NCI-H1092 (cell line): ENCODE measurements at regions not wholly inside any gene's neighbourhood (a gene's known extent, or its start where the extent isn't known, plus 50 kb on each side); places are given as distances from the start of the nearest gene placed in this dataset.

Source experiments
- DNase-seq: peaks from one replicate; lab custom pipeline; 2025; lab: John Stamatoyannopoulos, UW

DNA sequence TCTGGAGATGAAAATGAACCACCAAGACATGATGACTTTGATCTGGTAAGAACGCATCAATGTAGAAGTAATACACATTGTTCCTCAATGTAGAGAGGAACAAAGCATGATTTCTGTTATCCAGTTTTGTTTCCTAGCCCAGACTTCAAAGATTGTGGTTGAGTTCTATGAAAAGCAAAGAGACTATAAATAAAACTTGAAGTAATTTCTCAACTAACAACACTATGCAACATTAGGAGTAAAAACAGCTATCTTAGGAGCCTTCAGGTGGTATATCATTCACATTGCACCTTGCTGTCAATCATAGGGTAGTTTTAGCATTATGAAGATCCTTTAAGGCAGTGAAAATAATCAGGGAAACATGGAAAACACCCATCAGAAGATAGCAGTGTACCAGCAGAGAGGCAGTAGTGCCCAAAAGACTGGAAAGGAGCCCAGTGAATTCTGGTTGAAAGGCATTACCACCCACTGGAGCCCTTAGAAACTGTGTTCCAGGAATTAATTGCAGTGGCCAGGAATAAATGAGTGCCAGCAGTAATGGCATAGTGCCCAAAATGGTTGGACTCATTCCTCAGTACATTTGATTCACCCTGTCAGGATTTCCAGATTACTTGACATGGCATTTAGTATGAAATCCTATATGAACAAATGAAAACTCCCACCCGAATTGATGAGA is 300.7 kb upstream of the CXXC4 start:
- DNase-seq = peak; percentile 32

DNA sequence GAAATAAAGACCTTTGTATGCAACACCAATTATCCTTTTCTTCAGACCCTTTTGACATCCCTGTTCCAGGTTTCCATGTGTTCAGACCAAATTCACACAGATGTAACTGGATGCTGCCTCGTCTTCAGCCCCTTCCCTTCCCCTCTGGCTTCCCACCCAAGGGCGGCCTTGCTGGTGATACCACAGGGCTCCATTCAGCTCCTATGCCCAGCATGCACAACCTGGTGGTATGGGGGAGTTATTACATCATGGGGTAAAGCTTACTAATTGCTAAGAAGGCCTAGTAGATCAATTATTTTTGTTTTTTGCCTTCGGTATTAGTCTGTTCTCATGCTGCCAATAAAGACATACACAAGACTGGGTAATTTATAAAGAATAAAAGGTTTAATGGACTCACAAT is 317.0 kb upstream of the CXXC4 start:
- DNase-seq = no peak

DNA sequence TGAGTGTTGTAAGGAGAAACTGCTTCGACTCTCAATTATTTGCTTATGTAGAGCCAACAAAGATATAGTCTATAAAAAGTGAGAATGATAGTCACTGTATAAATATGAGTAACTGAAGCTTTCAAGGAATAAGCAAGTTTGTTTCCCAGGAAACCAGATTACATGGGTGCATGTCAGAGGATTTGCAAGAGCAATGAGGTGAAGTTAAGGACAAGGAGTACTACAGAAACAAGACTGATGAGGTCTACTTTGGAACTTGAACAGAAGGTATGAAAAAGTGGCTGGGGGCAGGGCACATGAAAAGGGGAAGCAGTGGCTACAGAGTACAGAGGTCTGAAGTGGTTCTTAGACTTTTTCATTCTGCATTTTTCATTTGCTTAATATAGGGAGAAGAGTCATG is 321.0 kb upstream of the CXXC4 start:
- DNase-seq = no peak

DNA sequence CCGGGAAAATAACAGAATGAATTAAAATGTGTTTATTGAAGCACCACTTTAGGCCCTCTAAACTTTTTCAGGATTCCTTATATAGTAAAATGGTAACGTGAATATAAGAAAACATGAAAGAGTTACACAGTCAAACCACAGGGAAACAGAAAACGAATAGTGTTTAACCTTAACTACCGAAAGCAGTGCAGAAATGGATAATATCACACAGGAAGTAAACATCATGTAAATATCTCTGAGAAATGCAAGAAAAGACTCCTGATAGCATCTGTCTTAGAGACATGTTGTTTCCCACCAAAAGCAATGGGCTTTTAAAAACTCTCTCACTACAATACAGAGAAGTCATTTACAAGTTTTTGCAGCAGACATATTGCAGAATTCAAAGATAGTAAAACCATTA is 323.9 kb upstream of the CXXC4 start:
- DNase-seq = no peak

DNA sequence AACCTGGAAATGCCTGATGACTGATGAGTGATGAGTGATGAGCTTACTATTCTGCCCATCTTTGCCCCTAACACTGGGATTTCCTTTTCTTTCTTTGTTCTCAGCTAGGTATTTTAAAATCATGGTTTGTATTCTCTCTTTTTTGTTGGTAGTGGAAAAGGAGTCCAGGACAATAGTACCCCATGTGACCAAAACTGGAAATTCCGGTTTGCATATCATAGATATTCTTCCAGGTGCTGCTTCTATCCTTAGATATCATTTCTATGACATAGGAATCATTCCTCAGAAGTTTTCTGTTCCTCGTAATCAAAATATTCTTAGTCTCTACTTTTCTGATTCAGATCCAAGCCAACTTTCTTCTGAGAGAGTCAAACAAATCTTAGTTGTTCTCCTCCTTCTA is 320.5 kb upstream of the TET2 start:
- no peak for DNase-seq

DNA sequence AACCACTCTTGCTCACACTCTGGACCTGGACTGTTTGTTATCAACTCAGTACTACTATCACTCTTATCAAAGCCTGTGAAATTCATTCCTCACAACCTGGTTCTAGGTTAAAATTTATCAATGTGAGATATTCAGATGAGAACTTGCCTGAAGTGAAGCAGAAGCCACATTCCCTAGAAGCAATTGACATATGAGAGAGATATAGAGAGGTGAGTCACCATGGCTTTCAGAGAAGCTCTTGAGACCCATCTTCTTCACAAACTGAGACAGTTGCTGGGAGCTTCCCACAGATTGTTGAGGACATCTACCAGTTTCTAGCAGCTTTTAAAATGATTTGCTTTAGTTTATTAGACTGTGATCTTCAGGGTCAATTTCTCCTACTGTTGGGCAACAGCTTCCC is 316.9 kb upstream of the TET2 start:
- no peak for DNase-seq

DNA sequence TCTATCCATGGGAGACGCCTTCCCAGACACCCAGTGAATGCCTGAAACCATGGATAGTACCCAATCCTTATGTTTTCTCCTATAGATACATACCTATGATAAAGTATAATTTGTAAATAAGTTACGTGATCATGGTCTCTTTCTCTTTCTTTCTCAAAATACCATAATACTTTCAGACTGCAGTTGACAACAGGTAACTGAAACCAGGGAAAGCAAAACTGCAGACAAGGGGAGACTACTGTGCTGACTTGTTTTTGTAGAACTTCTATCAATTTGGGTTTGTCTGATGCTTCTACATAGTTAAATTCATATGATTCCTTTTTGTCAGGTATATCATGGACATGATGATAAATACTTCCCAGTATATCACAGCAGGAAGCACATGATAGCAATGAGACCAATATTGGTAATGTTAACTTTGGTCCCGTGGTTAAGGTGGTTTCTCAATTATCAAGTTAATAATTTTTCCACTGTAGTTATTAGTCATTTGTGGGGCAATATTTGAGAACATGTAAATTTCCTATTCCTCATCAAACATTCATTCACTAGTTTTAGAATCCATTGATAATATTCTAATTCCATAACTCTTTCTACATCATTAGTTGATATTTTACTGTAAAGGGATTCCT is 298.0 kb upstream of the TET2 start:
- DNase-seq = no peak

DNA sequence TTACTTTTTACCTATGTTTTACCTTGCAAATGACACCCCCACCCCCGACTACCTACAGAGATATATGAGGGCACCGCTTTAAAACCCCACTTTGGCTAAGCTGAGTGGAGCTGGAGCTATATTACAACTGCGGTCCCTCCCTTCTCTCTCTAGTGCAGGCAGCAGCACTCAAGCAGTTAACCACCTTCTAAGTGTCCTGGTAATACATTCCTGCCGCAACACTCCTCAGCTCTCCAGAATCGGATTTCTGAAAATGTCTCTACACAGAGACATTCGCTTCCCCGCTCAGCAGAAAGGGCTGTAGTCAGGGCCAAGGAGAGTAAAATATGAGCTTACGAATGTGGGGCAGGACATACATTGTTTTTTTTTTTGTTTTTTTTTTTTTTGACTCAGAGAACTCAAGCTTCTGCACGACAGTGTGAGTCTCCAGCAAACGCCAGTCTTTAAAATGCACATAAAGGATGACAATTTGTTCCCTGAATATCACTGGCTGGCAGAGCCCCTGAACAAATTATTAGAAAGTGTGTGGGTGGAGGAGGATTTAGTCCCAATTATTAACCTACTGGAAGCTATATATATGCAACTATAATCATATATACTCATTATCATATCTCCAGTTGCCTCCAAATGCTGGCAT is 287.0 kb upstream of the TET2 start:
- no peak for DNase-seq

DNA sequence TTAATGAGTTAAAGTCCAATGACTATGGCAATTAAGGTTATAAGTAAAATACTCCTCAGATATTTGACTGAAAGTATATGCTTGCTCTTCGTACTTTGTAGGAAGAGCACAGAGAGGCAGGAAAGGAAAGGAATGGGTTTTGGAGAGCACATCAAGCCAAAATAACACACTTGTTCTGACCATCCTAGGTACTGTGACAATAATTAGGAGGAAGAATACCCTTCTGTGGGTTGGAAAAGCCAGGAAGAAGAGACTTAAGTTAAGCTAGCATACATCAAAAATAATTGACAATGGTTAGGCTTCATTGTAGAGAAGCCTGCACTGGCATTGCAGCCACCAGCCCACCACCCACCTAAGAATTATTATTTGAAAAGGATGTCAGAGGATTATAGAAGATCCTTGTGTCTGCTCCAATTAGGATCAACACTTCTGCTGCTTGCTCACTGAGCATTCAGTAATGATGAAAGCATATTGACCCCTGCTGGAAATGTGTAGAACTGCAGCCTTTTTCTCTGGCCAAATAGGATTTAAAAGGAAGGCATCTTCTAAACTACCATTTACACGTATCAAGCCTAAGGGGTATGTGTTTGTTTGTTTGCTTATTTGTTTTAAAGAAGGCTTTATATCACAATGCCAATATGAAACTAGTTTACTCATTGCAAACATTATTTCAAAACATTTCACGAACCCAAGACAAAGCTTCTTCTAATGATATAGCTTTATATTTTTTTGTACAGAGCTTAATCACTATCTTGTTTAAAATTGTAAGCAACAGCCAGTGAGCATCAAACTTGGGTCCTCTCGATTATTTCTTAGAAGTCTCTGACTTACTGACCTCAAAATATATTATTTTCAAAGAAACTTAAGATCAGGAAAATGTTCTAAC is 286.2 kb upstream of the TET2 start:
- DNase-seq = peak; percentile 83

DNA sequence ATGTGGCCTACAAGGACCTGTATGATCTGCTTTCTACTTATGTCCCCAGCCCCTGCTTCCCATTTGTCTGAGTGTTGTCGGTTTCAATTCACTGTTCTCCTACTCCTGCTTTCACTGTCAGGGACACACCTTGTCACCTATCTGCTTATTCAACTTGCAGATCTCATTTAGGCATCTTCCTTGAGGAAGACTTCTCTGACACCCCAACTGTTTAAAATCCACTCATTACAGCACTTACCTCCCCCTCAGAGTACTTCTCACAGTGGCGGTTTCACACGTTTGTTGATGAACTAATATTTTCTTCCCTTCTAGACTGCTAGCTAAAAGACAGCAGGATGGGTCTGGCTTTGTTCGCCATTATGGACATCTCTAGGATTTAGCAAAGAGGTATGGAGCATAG is 279.9 kb upstream of the TET2 start:
- DNase-seq = no peak

DNA sequence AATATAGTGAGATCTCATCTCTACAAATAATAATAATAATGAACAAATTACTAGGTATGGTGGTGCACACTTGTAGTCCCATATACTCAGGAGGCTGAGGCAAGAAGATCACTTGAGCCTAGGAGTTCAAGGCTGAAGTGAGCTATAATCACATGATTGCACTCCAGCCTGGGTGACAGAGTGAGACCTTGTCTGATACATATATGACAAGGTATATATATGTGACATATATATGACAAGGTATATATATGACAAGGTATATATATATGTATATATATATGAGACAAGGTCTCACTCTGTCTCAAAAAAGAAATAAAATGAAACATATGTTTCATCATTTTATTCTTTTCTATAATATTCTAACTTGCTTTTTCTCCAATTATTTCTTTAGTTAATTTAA is 278.1 kb upstream of the TET2 start:
- DNase-seq = no peak

DNA sequence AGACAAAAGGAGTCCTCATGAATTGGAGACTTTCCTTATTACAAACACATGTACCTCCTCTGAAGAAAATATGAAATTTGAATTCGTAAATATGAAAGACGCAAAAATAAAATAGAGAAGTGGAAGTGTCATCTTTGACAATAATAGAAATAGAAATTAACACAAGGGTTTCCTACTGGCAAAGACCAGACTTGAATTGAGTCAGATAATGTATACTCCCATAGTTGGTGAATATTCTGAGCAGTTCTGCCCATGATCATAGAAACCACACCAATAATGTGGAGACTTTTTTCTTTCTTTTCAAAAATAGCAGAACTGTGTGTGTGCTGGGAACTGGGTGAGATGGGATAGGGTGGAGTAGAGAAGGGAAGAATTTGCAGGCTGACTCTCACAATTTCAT is 277.7 kb upstream of the TET2 start:
- DNase-seq = no peak

DNA sequence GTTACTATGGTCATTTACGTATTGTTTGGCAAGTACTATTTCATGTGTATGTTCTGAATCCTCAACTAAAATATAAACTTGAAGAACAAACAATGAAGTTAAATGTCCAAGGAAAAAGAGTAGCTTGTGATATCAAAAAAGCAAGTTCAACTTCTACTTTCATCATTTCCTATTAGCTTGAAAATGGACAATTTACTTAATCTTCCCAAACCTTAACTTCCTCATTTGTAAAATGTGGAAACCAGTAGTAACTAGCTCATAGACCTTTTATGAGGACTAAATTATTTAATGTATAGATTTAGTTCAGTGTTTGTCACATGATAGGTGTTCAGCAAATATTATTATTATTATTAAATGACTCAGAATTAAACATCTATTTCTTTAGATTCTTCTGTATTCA is 276.8 kb upstream of the TET2 start:
- DNase-seq = no peak

DNA sequence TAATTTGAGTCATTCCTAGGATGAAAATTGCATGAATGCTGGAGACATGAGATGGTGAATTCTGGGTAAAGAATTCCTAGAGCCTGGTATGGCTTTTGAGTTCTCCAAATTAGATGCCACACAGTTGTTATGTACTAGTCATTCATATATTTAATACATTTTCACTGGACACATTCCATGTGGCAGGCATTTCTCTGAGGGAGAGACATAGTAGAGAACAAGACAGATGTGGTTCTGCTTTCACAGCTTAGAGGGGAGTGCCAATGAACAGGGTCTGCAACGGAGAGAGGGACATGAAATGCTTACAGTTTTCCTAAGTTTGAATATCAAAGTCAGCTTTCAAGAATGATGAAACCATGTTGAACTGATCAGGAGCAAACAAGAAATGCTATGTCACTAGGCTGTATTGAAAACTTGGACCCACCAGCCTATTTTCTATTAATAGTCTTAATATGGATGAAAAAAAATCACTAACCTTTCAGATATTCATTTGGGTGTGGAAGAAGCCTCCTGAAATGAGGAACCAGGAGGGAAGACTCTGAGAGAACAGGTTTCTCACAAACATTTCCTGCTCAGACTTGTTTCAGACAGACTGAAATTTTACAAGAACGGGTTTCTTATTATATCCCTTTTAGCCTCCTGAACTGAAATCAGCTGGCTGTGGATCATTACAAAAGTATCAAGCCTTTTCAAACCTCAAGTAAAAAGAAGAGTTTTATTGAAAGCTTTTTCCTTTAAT is 276.0 kb upstream of the TET2 start:
- no peak for DNase-seq

DNA sequence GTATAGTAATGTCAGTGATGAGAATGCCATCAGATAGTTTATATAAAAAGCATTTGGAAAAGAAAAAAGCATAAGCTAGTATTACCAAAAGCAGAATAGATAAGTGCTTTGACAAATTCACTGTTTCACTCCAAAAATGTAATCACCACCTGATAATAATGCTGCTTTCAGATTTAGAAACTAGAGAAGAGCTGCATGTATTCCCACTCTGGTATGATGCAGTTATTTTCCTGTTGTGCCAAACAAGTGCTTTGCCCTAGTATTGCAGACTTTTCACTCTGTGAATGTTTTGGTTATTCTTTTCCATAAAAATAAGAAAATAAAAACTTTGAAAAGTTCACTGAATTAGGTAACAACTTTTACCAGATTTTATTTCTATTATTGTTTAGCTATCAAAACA is 267.7 kb upstream of the TET2 start:
- no peak for DNase-seq

DNA sequence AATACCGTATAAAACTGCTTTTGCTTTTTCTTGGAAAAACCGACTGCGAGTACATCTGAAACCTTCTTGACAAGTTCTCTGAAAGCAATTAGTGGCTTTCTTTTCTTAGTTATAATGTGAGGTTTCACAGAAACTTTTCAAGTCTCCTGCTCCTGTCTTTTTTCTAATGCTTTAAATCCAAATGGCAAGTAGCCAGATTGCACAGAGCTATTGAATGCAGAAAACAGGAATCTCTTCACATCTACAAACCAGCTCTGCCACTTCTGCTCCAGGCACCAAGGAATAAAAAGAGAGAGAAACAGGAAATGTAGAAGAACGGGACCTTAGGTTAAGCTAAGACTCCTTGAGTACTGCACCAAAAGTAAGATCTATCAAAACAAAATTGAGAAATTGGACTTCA is 267.3 kb upstream of the TET2 start:
- no peak for DNase-seq

DNA sequence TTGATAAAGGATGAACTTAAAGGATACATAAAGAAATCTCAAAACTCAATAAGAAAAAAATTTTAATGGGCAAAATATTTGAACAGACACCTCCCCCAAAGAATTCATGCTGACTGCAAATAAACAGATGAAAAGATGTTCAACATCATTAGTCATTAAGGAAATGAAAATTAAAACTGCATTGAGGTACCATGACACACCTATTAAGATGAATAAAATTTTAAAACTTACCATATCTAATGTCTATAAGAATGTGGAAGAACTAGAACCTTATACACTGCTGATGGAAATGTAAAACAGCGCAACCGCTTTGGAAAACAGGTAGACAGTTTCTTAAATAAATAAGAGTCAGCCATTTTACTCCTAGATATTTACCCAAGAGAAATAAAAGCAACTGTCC is 266.8 kb upstream of the TET2 start:
- DNase-seq = no peak

DNA sequence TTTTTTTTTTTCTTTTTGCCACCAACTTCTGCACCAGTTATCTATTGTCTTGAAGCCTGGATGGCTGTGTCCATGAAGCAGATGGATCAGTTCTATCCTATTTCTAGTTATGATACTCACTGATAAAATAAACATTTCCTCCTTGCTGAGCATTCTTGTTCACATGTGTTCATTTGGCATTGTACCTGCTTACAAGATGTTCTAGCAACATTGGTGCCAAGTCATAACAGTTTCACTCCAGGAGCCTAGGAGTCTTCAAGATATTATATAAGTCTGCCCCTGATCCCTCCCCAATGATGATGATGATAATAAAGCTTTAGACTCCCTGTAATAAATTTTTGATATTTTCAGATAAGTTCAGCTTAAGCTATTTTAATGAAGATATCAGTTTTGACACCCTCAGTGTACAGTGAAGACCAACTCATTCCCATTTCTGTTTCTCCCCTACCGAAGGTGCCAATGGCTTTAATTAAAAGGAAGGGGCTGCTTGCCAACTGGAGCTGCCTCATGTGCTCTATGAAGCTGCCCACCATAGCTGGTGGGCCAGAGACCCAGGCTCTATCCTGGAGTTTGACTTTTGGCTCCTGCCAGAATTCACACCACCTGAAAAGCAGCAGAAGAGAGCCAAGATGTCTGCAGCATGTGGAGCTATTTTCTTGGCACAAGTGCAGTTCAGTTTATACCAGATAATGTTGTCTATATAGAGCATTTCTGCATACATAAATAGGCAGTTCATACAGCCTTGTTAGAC is 265.4 kb upstream of the TET2 start:
- DNase-seq = no peak

DNA sequence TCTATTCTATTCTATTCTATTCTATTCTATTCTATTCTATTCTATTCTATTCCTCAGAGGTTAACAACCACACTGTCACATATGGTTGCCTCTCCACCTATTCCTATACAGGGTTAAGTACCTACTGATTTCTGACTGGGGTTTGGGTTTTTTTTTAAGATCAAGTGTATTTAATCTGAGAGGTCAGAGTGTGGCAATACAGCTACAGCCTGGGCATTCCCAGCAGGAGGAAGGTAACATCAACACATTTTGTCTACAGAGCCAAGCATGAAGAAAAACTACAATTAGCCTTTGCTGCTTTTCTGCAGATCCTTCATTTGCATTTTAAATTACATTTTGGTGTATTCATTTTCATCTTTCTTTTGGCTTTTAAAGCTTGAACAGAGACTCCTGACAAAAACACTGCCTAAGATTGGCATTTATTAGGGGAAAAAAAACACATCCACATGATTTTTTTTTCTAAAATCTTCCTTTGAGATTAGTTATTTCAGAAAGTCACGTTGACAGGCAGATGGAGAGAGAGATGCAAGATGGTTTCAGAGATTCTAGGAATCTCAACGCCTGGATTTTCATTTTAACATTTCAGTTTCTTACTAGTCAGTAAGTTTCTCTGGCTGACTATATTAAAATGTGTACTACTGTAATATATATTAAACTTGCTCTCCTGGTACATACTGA is 255.9 kb upstream of the TET2 start:
- no peak for DNase-seq
